Ishikawa (cell line): ENCODE measurements at regions not wholly inside any gene's neighbourhood (a gene's known extent, or its start where the extent isn't known, plus 50 kb on each side); places are given as distances from the start of the nearest gene placed in this dataset.

Source experiments
- RAD21 ChIP-seq: IDR thresholded peaks from 2 replicates; pipeline ENCODE4 v1.6.1; 2012; ENCODE audit warnings: low read depth
- YY1 ChIP-seq: IDR thresholded peaks from 2 replicates; pipeline ENCODE4 v1.6.1; 2012; ENCODE audit warnings: low read depth

- TF ChIP-seq RAD21 (no peak), YY1 (no peak)
Measured at GRCh38 chr4:161172396-161173026, 991.3 kb downstream of the FSTL5 start.
